ENCODE measurements at regions not wholly inside any gene's neighbourhood (a gene's known extent, or its start where the extent isn't known, plus 50 kb on each side); places are given as distances from the start of the nearest gene placed in this dataset.

DNA sequence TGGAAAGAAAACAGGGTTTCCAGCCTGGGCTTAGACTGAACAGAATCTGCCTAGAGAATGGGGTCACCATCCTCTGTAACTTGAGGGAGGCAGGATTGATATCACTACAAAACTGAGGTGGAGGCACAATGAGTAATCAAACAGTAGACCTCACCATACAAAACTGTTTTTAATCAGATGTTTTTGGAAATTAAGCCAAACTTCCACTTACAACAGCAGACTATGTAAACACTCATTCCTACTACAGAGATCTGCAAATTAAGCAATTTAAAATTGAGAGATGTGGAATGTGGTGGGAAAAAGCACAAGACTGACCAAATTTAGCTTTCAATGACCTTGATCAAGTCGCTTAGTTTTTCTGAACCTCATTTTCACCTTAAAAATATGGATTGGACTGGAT lies 104.3 kb upstream of the SLC38A4 start:
- TF ChIP-seq CTCF (IDR thresholded peaks at IDR 0.05) (no peak), POLR2A (IDR thresholded peaks at IDR 0.05) (no peak)

Measured in heart left ventricle (tissue), 13 donors.